GM23248 (cell line): ENCODE measurements at regions not wholly inside any gene's neighbourhood (a gene's known extent, or its start where the extent isn't known, plus 50 kb on each side); places are given as distances from the start of the nearest gene placed in this dataset.

Experiments used
- DNase-seq: peaks from one replicate; pipeline ENCODE4 v3.0.0-alpha.2; 2015
- H2AFZ ChIP-seq: fragments of 200-600 bp; sonication (generic); 2 replicates; pipeline ENCODE4 v1.6.1; 2016; ENCODE audit warnings: antibody characterized with exemption
- H3F3A ChIP-seq: fragments of 200-600 bp; sonication (generic); 2 replicates; pipeline ENCODE4 v1.6.1; 2016; ENCODE audit warnings: mild to moderate bottlenecking, antibody characterized with exemption, mixed run types; ENCODE audit not compliant: insufficient read depth
- H3K27ac ChIP-seq: fragments of 200-600 bp; sonication (generic); 2 replicates; pipeline ENCODE4 v1.5.1; 2016; ENCODE audit warnings: mild to moderate bottlenecking
- H3K27me3 ChIP-seq: fragments of 200-600 bp; sonication (generic); replicated peaks from 2 replicates; pipeline ENCODE4 v1.6.1; 2016; ENCODE audit warnings: mild to moderate bottlenecking; ENCODE audit not compliant: insufficient read depth
- H3K36me3 ChIP-seq: fragments of 200-600 bp; sonication (generic); 2 replicates; pipeline ENCODE4 v1.6.1; 2016; ENCODE audit warnings: low read depth, mild to moderate bottlenecking
- H3K4me1 ChIP-seq: fragments of 200-600 bp; sonication (generic); 2 replicates; pipeline ENCODE4 v1.6.1; 2016; ENCODE audit warnings: mild to moderate bottlenecking; ENCODE audit not compliant: insufficient read depth
- H3K4me2 ChIP-seq: fragments of 200-600 bp; sonication (generic); one replicate; pipeline ENCODE4 v1.6.1; 2016; ENCODE audit warnings: mild to moderate bottlenecking; ENCODE audit not compliant: unreplicated experiment
- H3K4me3 ChIP-seq: fragments of 200-600 bp; sonication (generic); 2 replicates; pipeline ENCODE4 v1.5.1; 2016; ENCODE audit warnings: mild to moderate bottlenecking
- H3K79me2 ChIP-seq: fragments of 200-600 bp; sonication (generic); 2 replicates; pipeline ENCODE4 v1.6.1; 2016; ENCODE audit warnings: mild to moderate bottlenecking; ENCODE audit not compliant: insufficient read depth
- H3K9ac ChIP-seq: fragments of 200-600 bp; sonication (generic); 2 replicates; pipeline ENCODE4 v1.6.1; 2016; ENCODE audit warnings: mild to moderate bottlenecking
- H3K9me2 ChIP-seq: fragments of 200-600 bp; sonication (generic); 2 replicates; pipeline ENCODE4 v1.6.1; 2016; ENCODE audit warnings: mixed run types, mild to moderate bottlenecking, moderate library complexity; ENCODE audit not compliant: insufficient read depth
- H3K9me3 ChIP-seq: fragments of 200-600 bp; sonication (generic); one replicate; pipeline ENCODE4 v1.6.1; 2017; ENCODE audit warnings: low read depth
- H4K20me1 ChIP-seq: fragments of 200-600 bp; sonication (generic); 2 replicates; pipeline ENCODE4 v1.6.0; 2016; ENCODE audit not compliant: insufficient read depth
- EZH2 ChIP-seq: fragments of 200-600 bp; sonication (generic); IDR thresholded peaks from 2 replicates; pipeline ENCODE4 v1.6.1; 2018; ENCODE audit warnings: antibody characterized with exemption, mild to moderate bottlenecking; ENCODE audit not compliant: insufficient read depth, poor library complexity, severe bottlenecking
- EZH2phosphoT487 ChIP-seq: fragments of 200-600 bp; sonication (generic); IDR thresholded peaks from 2 replicates; pipeline ENCODE4 v1.6.1; 2018; ENCODE audit warnings: antibody characterized with exemption, moderate library complexity, mild to moderate bottlenecking, low read depth; ENCODE audit not compliant: insufficient read depth
- WGBS, 2 experiments: methylation state at CpG; one replicate each; pipeline ENCODE4 v1.1.6; 2015 to 2017; ENCODE audit warnings: low lambda C conversion rate in 2 of 2, low coverage in 1 of 2; ENCODE audit errors: missing lambda C conversion rate in 2 of 2; 5-methylcytosine and 5-hydroxymethylcytosine counted together
- in situ Hi-C: fragments of 300-500 bp; cut with MboI; formaldehyde crosslinking; loops from 2 replicates; pipeline ENCODE4 v1.15.0; 2020

DNA sequence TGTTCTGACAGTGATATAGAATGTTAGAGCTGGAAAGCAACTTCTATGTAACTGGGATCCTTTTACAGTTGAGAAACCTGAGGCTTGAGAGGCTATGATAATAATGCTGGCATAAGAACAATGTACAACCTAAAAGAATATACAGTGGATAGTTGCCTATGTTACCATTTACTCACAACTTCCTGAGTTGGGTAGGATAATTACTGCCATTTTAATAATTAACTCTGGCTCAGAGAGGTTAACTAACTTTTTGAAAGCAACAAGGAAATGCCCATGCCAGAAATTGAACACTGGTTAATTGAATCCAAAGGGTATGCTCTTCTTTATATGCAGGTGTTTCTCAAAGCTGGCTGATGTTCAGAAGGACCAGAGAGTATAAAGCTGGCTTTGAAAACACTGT lies 530.7 kb upstream of the MAP3K7 start:
- TF ChIP-seq EZH2phosphoT487 (no peak), EZH2 (no peak)
- H4K20me1 ChIP-seq, result no peaks in the 10 kb centered on the region
- H3K27ac ChIP-seq, result no peak overlapping the region
- H3K4me3 ChIP-seq, result no peak overlapping the region
- H3K36me3 ChIP-seq, result no peaks in the 10 kb centered on the region
- H3K79me2 ChIP-seq, result no peaks in the 10 kb centered on the region
- no peaks in the 10 kb centered on the region for H3K9me2 ChIP-seq
- no peak overlapping the region for H2AFZ ChIP-seq
- H3F3A ChIP-seq, result no peaks in the 10 kb centered on the region
- in situ Hi-C loops, result no loop called here
- H3K4me2 ChIP-seq, result no peak overlapping the region
- H3K4me1 ChIP-seq, result no peaks in the 10 kb centered on the region
- no peak for DNase-seq
- H3K27me3 ChIP-seq, result no peaks in the 10 kb centered on the region
- no peaks in the 10 kb centered on the region for H3K9me3 ChIP-seq
- no peak overlapping the region for H3K9ac ChIP-seq

DNA sequence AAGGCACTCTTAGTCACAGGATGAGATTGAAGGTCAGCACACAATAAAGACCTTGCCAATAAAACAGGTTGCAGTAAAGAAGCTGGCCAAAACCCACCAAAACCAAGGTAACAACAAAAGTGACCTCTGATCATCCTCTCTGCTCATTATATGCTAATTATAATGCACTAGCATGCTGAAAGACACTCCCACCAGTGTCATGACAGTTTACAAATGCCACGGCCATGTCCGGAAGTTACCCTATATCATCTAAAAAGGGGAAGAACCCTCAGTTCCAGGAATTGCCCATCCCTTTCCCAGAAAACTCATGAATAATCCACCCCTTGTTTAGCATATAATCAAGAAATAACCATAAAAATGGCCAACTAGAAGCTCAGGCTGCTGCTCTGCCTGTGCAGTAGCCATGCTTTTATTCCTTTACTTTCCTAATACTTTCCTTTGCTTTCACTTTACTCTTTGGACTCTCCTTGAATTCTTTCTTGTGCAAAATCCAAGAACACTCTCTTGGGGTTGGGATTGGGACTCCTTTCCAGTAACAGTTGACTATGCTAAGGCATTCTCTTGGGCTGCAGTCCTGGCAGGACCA lies 527.3 kb upstream of the MAP3K7 start:
- Histone ChIP-seq H3K27me3 (no peaks in the 10 kb centered on the region), H3K4me3 (no peak overlapping the region), H3K4me2 (no peak overlapping the region), H3K9ac (no peak overlapping the region), H4K20me1 (no peaks in the 10 kb centered on the region), H3K79me2 (no peaks in the 10 kb centered on the region), H3K36me3 (no peaks in the 10 kb centered on the region), H3K9me2 (no peaks in the 10 kb centered on the region), H3K4me1 (no peaks in the 10 kb centered on the region), H3K9me3 (no peaks in the 10 kb centered on the region), H2AFZ (no peak overlapping the region), H3K27ac (no peak overlapping the region), H3F3A (no peaks in the 10 kb centered on the region)
- WGBS, 2 experiments, result 32 to 42% methylated on average over 2 of the region's 2 CpGs
- DNase-seq, result no peak
- no peak for TF ChIP-seq EZH2phosphoT487
- in situ Hi-C loops, result no loop called here

GRCh38 chr6:91106083-91106482 lies 519.2 kb upstream of the MAP3K7 start:
- no peak for DNase-seq
- no peak overlapping the region for H3K4me3 ChIP-seq
- no peaks in the 10 kb centered on the region for H3K79me2 ChIP-seq
- no peak overlapping the region for H2AFZ ChIP-seq
- H3K9me2 ChIP-seq, result no peaks in the 10 kb centered on the region
- no peaks in the 10 kb centered on the region for H3K4me1 ChIP-seq
- in situ Hi-C loops, result no loop called here
- H3K36me3 ChIP-seq, result no peaks in the 10 kb centered on the region
- no peaks in the 10 kb centered on the region for H4K20me1 ChIP-seq
- WGBS, 2 experiments, result 8 to 13% methylated on average over 2 of the region's 2 CpGs
- H3K9ac ChIP-seq, result no peak overlapping the region
- H3F3A ChIP-seq, result no peaks in the 10 kb centered on the region
- H3K27me3 ChIP-seq, result no peaks in the 10 kb centered on the region
- TF ChIP-seq EZH2 (no peak), EZH2phosphoT487 (no peak)
- H3K9me3 ChIP-seq, result no peaks in the 10 kb centered on the region
- H3K4me2 ChIP-seq, result no peak overlapping the region
- H3K27ac ChIP-seq, result no peak overlapping the region

GRCh38 chr6:91105532-91105931 lies 518.7 kb upstream of the MAP3K7 start:
- H2AFZ ChIP-seq, result no peak overlapping the region
- no peak overlapping the region for H3K9ac ChIP-seq
- no peaks in the 10 kb centered on the region for H3K36me3 ChIP-seq
- no peaks in the 10 kb centered on the region for H3K9me2 ChIP-seq
- no peak for TF ChIP-seq EZH2
- TF ChIP-seq EZH2phosphoT487, result no peak
- H4K20me1 ChIP-seq, result no peaks in the 10 kb centered on the region
- in situ Hi-C loops, result no loop called here
- H3K27ac ChIP-seq, result no peak overlapping the region
- H3K4me2 ChIP-seq, result no peak overlapping the region
- H3K9me3 ChIP-seq, result no peaks in the 10 kb centered on the region
- no peak overlapping the region for H3K4me3 ChIP-seq
- H3K27me3 ChIP-seq, result no peaks in the 10 kb centered on the region
- H3K4me1 ChIP-seq, result no peaks in the 10 kb centered on the region
- no peak for DNase-seq
- no peaks in the 10 kb centered on the region for H3K79me2 ChIP-seq
- no peaks in the 10 kb centered on the region for H3F3A ChIP-seq

- H3K9me2 ChIP-seq, result no peaks in the 10 kb centered on the region
- H3K4me3 ChIP-seq, result no peak overlapping the region
- H3K4me1 ChIP-seq, result no peaks in the 10 kb centered on the region
- TF ChIP-seq EZH2 (no peak), EZH2phosphoT487 (no peak)
- H3K27ac ChIP-seq, result no peak overlapping the region
- no peak overlapping the region for H3K4me2 ChIP-seq
- H3K9me3 ChIP-seq, result no peaks in the 10 kb centered on the region
- in situ Hi-C loops, result no loop called here
- no peaks in the 10 kb centered on the region for H3K36me3 ChIP-seq
- WGBS, 2 experiments, result 14 to 22% methylated on average over 1 of the region's 1 CpG
- H4K20me1 ChIP-seq, result no peaks in the 10 kb centered on the region
- H2AFZ ChIP-seq, result no peak overlapping the region
- H3K27me3 ChIP-seq, result no peaks in the 10 kb centered on the region
- DNase-seq, result no peak
- no peaks in the 10 kb centered on the region for H3F3A ChIP-seq
- H3K9ac ChIP-seq, result no peak overlapping the region
- H3K79me2 ChIP-seq, result no peaks in the 10 kb centered on the region
These were observed 512.6 kb upstream of the MAP3K7 start for GRCh38 chr6:91099479-91099878.
